Tibial nerve (tissue), 4 donors: ENCODE measurements at regions not wholly inside any gene's neighbourhood (a gene's known extent, or its start where the extent isn't known, plus 50 kb on each side); places are given as distances from the start of the nearest gene placed in this dataset.
"Not testable (repeated sequence)": the region's sequence is repeated elsewhere in the genome, so short reads cannot be mapped to it uniquely, and the experiment has no call there.

Source experiments
- DNase-seq, 2 donors: peaks; one replicate each; pipeline ENCODE4 v3.0.0-alpha.2; 2019; ENCODE audit warnings: low spot score in 2 of 2
- H3K27ac ChIP-seq, 4 donors: fragments of 200-600 bp; sonication (generic) in 3 of 4; one replicate each; pipeline ENCODE4 v1.5.1; 2017 to 2019; ENCODE audit warnings: mild to moderate bottlenecking in 1 of 4
- H3K27me3 ChIP-seq, 2 donors: fragments of 200-600 bp; sonication (generic) in 1 of 2; one replicate each; pipeline versions ENCODE4 v1.5.1 to v1.6.0; 2017 to 2019
- H3K36me3 ChIP-seq, 3 donors: fragments of 200-600 bp; sonication (generic); one replicate each; pipeline ENCODE4 v1.5.1; 2018 to 2019
- H3K4me1 ChIP-seq, 4 donors: fragments of 200-600 bp; sonication (generic) in 3 of 4; one replicate each; pipeline ENCODE4 v1.5.1; 2017 to 2019
- H3K4me3 ChIP-seq, 4 donors: fragments of 200-600 bp; sonication (generic) in 3 of 4; one replicate each; pipeline ENCODE4 v1.5.1; 2017 to 2019; ENCODE audit warnings: mild to moderate bottlenecking in 1 of 4, moderate library complexity in 1 of 4
- H3K9me3 ChIP-seq, 4 donors: fragments of 200-600 bp; sonication (generic) in 3 of 4; one replicate each; pipeline ENCODE4 v1.5.1; 2017 to 2019
- WGBS, 2 donors: methylation state at CpG; one replicate each; pipeline ENCODE4 v1.1.5; 2018; 5-methylcytosine and 5-hydroxymethylcytosine counted together

DNA sequence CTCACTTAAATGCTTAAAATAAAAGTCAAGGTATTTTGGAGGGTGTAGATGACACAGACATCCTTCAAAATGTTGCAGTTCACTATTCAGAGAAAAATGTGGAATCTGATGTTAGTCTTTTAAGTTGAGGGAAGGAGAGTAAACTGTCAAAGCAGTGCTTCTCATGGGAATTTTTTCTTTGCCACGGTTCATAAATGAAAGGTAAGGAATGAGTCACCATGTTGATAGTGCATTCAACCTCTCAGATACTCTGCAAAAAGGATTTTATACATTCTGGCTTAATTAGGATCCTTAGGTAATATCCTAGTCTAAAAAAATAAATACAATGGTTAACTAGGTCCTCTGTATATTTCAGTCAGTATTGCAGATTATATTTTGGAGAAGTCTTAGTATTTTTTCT lies 804.3 kb downstream of the TTLL7 start:
- WGBS, 2 donors: 57 to 59% methylated on average over 1 of the region's 1 CpG
- not testable (repeated sequence) for H3K4me1 ChIP-seq, H3K27me3 ChIP-seq, H3K4me3 ChIP-seq, DNase-seq, H3K9me3 ChIP-seq, H3K27ac ChIP-seq, H3K36me3 ChIP-seq

DNA sequence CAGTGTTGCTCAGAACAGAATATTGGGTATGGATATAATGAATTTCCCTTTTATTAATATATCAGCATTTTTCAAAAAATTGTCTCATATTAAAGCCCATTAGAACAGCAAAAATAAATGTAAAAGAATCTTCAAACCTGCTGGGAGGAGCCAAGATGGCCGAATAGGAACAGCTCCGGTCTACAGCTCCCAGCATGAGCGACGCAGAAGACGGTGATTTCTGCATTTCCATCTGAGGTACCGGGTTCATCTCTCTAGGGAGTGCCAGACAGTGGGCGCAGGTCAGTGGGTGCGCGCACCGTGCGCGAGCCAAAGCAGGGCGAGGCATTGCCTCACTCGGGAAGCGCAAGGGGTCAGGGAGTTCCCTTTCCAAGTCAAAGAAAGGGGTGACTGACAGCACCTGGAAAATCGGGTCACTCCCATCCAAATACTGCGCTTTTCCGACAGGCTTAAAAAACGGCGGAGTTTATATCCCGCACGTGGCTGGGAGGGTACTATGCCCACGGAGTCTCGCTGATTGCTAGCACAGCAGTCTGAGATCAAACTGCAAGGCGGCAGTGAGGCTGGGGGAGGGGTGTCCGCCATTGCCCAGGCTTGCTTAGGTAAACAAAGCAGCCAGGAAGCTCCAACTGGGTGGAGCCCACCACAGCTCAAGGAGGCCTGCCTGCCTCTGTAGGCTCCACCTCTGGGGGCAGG lies 816.8 kb downstream of the TTLL7 start:
- H3K4me3 ChIP-seq, H3K4me1 ChIP-seq, H3K27ac ChIP-seq, DNase-seq, H3K36me3 ChIP-seq, H3K9me3 ChIP-seq, H3K27me3 ChIP-seq: not testable (repeated sequence)
- WGBS, 2 donors: 90 to 91% methylated on average over 26 of the region's 26 CpGs

DNA sequence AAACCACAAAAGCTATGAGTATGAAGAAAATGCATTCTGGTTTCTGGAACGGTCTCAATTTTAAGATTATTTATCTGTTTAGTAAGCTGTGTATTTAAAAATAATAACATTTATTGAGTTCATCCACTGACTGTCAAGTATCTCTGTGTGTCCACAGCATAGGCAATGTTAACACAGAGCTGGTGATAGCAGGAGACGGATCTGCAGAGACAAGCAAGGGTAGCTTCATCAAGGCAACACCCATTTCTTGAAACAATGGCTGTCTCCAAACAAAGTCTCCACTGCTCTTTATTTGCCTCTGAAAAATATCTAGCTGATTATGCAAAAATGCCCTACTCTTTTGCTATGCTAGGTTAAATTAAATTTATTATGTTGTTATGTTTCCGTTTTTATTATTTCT lies 818.3 kb downstream of the TTLL7 start:
- H3K9me3 ChIP-seq, H3K27ac ChIP-seq, H3K36me3 ChIP-seq, H3K4me1 ChIP-seq, H3K4me3 ChIP-seq, H3K27me3 ChIP-seq, DNase-seq: not testable (repeated sequence)
- WGBS, 2 donors: 74 to 76% methylated on average over 3 of the region's 3 CpGs

DNA sequence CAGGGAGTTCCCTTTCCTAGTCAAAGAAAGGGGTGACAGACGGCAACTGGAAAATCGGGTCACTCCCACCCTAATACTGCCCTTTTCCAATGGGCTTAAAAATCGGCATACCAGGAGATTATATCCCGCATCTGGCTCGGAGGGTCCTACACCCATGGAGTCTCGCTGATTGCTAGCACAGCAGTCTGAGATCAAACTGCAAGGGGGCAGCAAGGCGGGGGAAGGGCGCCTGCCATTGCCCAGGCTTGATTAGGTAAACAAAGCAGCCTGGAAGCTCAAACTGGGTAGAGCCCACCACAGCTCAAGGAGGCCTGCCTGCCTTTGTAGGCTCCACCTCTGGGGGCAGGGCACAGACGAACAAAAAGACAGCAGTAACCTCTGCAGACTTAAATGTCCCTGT lies 831.3 kb downstream of the TTLL7 start:
- not testable (repeated sequence) for H3K36me3 ChIP-seq, H3K4me3 ChIP-seq, H3K4me1 ChIP-seq, DNase-seq, H3K27me3 ChIP-seq, H3K27ac ChIP-seq, H3K9me3 ChIP-seq
- 86 to 94% methylated on average over 6 to 8 of the region's 9 CpGs for WGBS, 2 donors

DNA sequence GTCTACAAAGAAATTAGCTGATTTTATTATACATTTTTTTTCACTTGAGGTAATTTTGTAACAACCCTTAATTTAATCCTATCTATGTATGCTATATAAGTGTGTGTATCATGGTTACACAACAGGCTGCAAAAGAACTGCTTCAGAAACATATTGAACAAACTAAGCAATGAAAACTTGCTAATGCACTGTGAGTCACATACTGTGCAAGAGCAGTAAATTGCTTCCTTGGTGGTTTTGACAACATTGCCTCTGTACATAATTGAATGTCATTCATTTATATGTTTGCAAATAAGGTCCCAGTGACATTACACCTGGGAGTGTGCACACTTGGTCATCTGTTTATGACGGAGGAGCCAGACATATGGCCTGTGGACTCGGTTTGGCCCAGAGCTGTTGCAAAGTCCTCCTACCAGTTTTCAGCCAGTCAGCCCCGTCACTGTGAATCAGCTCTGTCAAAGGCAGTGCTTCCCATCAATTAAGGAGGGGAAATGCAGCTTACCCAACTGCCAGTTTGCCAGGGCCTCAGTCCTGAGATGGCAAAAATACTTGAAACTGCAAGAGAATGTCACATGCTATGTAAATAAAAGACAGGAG lies 835.0 kb downstream of the TTLL7 start:
- H3K4me1 ChIP-seq, H3K4me3 ChIP-seq, DNase-seq, H3K9me3 ChIP-seq, H3K27me3 ChIP-seq, H3K27ac ChIP-seq, H3K36me3 ChIP-seq: not testable (repeated sequence)
- WGBS, 2 donors: 78 to 82% methylated on average over 3 of the region's 3 CpGs

DNA sequence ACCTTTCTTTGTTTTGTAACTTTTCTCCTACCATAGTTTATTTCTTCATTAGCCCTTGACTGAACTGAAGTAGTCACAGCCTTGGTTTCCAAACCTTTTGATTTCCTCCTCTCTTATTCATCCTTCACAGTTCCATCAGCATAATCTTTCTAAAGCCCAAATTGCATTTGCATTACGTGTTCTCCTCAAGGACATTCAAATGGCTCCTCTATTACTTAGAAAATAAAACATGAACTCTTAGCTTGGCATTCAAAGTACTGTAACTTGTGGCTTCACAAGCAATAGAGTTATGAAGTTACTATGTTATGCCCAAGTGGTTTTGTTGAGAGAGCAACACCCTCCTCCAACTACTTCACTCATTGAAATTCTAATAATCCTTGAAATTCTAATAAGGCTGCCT lies 840.0 kb downstream of the TTLL7 start:
- H3K4me1 ChIP-seq, H3K36me3 ChIP-seq, H3K4me3 ChIP-seq, H3K9me3 ChIP-seq, H3K27me3 ChIP-seq, DNase-seq, H3K27ac ChIP-seq: not testable (repeated sequence)
- WGBS, 2 donors: no CpG with 5 or more reads among the region's 1 CpG

DNA sequence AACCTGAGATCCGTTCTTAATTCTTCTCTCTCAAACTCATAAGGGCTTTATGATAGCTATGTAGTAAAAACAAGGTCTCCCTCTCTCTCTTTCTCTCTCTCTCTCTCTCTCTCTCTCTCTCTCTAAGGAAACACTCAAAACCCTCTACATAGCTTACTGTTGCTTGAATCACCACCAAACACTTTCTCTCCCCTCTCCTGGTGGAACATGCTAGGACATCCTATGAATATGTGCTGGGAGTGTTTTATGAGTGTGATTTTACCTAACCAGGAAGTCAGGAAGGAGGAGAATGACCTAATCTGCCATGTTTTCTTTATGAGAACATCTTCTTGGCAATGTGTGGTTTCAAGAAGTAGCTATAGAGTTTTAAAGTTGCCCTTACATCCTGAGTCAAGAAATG lies 844.6 kb downstream of the TTLL7 start:
- 78 to 85% methylated on average over 1 of the region's 1 CpG for WGBS, 2 donors
- H3K27ac ChIP-seq, H3K36me3 ChIP-seq, H3K9me3 ChIP-seq, H3K4me3 ChIP-seq, DNase-seq, H3K27me3 ChIP-seq: not testable (repeated sequence)
- H3K4me1 ChIP-seq: peaks cover 0 to 11% (median 0%) of the 10 kb centered on the region in 4 donors

DNA sequence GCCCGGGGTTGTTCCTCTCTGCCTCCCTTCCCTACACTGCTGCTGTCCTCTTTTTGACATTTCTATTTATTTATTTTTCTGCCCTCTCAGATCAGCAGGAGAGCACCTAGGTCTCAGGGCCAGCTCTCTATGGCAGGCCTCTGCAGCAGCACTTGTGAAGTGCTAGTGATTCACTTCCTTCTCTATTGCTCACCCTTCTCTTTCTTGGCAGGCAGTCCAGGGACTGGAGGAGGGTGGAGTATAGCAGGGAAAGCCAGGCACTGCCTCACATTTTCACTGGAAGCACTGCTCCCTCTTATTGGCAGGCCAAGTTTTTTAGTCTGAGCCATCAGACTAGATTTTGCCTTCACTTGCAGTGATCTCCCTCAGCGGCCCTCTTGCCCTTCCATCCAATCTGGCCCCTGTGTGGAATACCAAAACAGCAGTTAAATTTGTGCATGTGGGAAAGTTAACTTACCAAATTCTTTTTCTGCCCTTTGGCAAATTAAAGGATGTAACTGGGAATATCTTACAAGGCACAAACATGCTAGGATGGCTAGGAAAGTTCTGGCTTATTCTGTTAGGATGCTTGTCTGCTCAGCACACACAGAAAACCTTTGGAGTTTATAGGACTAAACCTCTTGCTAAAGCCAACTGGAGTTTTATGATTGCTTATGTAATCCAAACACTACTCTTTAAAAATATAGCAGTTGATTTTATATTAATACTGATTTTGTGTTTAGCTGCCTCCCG lies 847.6 kb downstream of the TTLL7 start:
- H3K36me3 ChIP-seq, H3K9me3 ChIP-seq, H3K4me3 ChIP-seq, H3K27me3 ChIP-seq: not testable (repeated sequence)
- WGBS, 2 donors: 62% methylated on average over 2 to 3 of the region's 3 CpGs
- peak overlapping the region in 1 of 4 donors; percentile 47 for H3K27ac ChIP-seq
- H3K4me1 ChIP-seq: peaks cover 0 to 11% (median 0%) of the 10 kb centered on the region in 4 donors
- peak; percentile 13 to 64 for DNase-seq

DNA sequence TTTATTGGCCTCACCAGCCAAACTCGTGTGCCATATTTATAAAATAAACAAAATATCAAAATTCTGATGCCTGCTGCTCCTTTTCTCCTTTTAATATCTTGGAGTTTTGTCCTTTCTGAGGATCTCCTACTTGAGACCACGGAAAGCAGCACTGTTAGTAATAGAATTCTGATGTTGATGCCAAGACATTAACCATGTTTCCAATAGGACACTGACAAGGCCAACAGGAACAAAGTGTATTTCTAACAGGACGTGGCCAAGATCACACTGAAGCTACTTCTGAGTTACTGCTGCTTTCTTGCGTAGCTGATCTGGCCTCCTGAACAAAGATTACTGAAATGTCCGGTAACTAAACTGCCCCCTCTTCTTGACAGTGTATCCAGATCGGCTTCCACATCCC lies 848.5 kb downstream of the TTLL7 start:
- not testable (repeated sequence) for H3K36me3 ChIP-seq, H3K9me3 ChIP-seq, H3K27me3 ChIP-seq, DNase-seq, H3K4me3 ChIP-seq
- Histone ChIP-seq H3K27ac (peak overlapping the region in 2 of 4 donors; percentile 5 to 47), H3K4me1 (peaks cover 0 to 11% (median 0%) of the 10 kb centered on the region in 4 donors)
- 76 to 81% methylated on average over 6 of the region's 6 CpGs for WGBS, 2 donors

DNA sequence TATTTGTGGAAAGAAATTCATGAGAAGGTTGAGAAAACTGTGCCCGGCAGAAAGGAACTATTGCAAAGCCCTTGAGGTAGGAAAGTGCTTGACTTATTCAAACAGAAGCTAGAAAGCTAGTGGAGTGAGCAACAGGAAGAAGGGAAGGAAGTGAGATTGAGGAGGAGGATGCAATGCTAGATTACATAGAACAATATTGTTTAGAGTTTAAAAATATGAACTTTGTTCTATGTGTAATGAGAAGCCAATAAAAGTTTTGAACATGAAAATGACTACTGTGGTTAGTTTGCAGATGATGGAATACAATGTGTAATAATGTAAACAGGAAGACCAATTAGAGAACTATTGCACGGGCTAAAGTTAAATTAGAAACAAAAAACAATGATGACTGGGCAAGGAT lies 853.1 kb downstream of the TTLL7 start:
- DNase-seq, H3K36me3 ChIP-seq, H3K27me3 ChIP-seq, H3K27ac ChIP-seq, H3K9me3 ChIP-seq, H3K4me3 ChIP-seq, H3K4me1 ChIP-seq: not testable (repeated sequence)
- WGBS, 2 donors: 46 to 60% methylated on average over 2 of the region's 2 CpGs

DNA sequence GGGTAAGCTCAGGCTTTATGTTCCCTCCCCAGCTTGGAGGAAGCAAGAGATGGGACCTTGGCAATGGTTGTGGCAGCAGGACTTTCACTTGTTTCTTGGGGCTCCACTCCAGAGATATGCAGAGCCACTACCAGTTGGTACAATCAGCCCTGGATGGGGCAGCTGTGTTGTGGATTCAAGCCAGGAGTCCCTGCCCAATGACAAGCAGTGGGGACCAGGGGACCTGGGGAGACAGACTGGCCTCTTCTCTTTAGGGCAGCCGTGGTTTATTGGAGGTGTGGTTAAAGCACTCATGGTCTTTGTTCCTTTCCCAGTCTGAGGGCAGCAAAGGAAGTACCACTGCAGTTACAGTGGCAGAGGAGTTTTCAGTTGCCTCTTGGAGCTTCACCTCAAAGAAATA lies 856.1 kb downstream of the TTLL7 start:
- not testable (repeated sequence) for DNase-seq, H3K4me1 ChIP-seq, H3K27ac ChIP-seq, H3K4me3 ChIP-seq, H3K9me3 ChIP-seq, H3K27me3 ChIP-seq, H3K36me3 ChIP-seq
- WGBS, 2 donors: 67 to 89% methylated on average over 1 of the region's 1 CpG

DNA sequence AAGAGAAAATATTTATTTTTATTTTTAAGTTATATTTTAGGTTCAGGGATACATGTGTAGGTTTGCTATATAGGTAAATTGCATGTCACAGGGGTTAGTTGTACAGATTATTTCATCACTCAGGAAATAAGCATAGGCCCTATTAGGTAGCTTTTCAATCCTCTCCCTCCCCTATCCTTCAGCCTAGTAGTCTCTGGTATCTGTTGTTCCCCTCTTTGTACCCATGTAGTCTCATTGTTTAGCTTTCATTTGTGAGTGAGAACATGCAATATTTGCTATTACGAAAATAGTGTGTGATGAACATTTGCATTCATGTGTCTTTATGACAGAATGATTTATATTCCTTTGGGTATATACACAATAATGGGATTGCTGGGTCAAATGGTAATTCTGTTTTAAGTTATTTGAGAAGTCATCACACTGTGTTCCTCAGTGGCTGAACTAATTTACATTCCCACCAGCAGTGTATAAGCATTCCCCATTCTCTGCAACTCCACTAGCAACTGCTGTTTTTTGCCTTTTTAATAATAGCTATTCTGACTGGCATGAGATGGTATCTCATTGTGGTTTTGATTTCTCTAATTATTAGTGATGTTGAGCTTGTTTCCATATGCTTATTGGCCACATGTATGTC lies 863.3 kb downstream of the TTLL7 start:
- H3K4me1 ChIP-seq, H3K36me3 ChIP-seq, H3K27me3 ChIP-seq, H3K27ac ChIP-seq, DNase-seq, H3K4me3 ChIP-seq, H3K9me3 ChIP-seq: not testable (repeated sequence)
- WGBS, 2 donors: 77 to 85% methylated on average over 1 of the region's 1 CpG

DNA sequence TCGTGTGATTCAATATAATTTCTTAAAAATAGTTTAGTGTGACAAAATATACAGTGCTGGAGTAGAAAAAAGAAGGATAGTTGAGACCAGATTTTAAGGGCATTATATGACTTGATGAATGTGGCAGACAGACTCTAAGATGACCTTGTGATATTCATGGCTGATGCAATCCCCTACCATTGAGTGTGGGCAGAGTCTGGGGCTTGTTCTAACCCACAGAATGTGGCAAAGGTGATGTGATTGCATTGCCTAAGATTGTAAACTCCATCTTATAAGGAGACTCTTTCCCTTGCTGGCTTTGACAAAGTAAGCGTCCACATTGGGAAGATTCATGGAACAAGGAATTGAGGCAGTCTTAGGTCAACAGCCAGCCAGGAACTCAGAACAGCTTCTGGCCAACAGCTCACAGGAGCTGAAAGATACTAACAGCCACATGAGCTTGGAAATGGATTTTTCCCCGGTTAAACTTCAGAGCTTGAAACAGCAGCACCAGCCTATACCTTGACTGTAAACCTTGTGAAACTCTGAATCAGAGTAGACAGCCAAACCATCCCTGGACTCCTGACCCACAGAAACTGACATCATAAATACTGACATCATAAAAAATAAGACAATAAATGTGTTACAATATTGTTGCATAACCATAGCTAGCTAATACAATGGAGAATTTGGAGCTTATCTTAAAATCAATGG lies 864.5 kb downstream of the TTLL7 start:
- not testable (repeated sequence) for H3K9me3 ChIP-seq, H3K36me3 ChIP-seq, H3K4me1 ChIP-seq, H3K27me3 ChIP-seq, H3K27ac ChIP-seq, H3K4me3 ChIP-seq, DNase-seq
- 86 to 97% methylated on average over 1 to 2 of the region's 3 CpGs for WGBS, 2 donors
